ENCODE measurements at regions not wholly inside any gene's neighbourhood (a gene's known extent, or its start where the extent isn't known, plus 50 kb on each side); places are given as distances from the start of the nearest gene placed in this dataset.
"Not testable (repeated sequence)": the region's sequence is repeated elsewhere in the genome, so short reads cannot be mapped to it uniquely, and the experiment has no call there.

DNA sequence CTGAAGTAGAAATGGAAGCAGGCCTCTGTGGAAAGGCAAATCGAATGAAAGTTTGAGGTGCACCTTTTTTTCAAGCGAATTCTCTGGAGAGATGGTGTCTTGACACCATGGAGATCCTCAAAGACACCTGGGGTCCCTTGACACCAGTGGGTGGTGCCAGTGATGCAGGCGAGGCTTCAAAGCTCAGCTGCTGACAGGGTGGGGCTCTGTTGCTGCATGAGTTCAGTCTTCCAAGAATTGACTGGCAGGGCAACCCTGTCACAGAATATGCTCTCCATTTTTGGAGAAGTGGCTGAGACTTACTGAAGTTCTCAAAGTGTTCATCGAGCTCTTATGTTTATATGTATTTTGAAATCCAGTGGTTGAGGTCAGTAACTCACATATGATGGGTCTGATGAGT is 1741.6 kb downstream of the SPATA31A7 start:
- H3K9me3 Mint-ChIP-seq; H3K23me2 ChIP-seq (ENCODE audit: insufficient read length, low read depth, low read length, poor library complexity, severe bottlenecking); H3K27ac ChIP-seq (ENCODE audit: insufficient read length, low read depth, low read length); H3K4me3 Mint-ChIP-seq; H3K18ac ChIP-seq (ENCODE audit: insufficient read length, low read depth, low read length); H3K9me3 ChIP-seq (ENCODE audit: control insufficient read depth, low read depth, low read length); H4K8ac ChIP-seq (replicated peaks; ENCODE audit: insufficient read length, low read depth, low read length); H3K4ac ChIP-seq (ENCODE audit: low read depth, low read length); H4K20me1 ChIP-seq (ENCODE audit: control insufficient read depth, insufficient read depth, insufficient read length); H2BK12ac ChIP-seq (ENCODE audit: insufficient read length, low read depth, low read length); H2BK15ac ChIP-seq (ENCODE audit: low read depth, low read length); H3K36me3 Mint-ChIP-seq (ENCODE audit: insufficient read depth in 1 of 3, low read depth in 3 of 3); H2AK5ac ChIP-seq (ENCODE audit: insufficient read length, low read length); H4K91ac ChIP-seq (ENCODE audit: insufficient read length, low read depth, low read length); DNase-seq; H3K56ac ChIP-seq (ENCODE audit: insufficient read length, low read depth, low read length); H3T11ph ChIP-seq (ENCODE audit: low read length); H3K9ac ChIP-seq (ENCODE audit: extremely low read depth, insufficient read length, low read length); H3K4me1 Mint-ChIP-seq; H2BK120ac ChIP-seq (ENCODE audit: low read depth, low read length, poor library complexity, severe bottlenecking); H3K14ac ChIP-seq (ENCODE audit: insufficient read depth, low read length); H3K79me2 ChIP-seq (ENCODE audit: insufficient read depth, low read length); H3K79me1 ChIP-seq (ENCODE audit: insufficient read depth, low read depth, low read length, poor library complexity, severe bottlenecking); H3K27me3 ChIP-seq (ENCODE audit: insufficient read depth, low read length); H3K4me1 ChIP-seq (ENCODE audit: insufficient read depth, low read length); H3K23ac ChIP-seq (ENCODE audit: insufficient read length, low read depth, low read length); H2BK20ac ChIP-seq (ENCODE audit: low read depth, low read length, poor library complexity, severe bottlenecking); H2BK5ac ChIP-seq (ENCODE audit: insufficient read length, low read length); H2AFZ ChIP-seq (ENCODE audit: low read length); H3K27ac Mint-ChIP-seq; H3K27me3 Mint-ChIP-seq (ENCODE audit: low read depth); H4K5ac ChIP-seq (ENCODE audit: insufficient read length, low read depth, low read length); H3K4me2 ChIP-seq (ENCODE audit: insufficient read depth, insufficient read length, low read length): not testable (repeated sequence)
- no CpG with 5 or more reads among the region's 4 CpGs for WGBS (ENCODE audit: extremely low coverage, insufficient read length, low lambda C conversion rate)

- H3K79me2 ChIP-seq (ENCODE audit: insufficient read depth, low read length); H4K5ac ChIP-seq (ENCODE audit: insufficient read length, low read depth, low read length); H3K9me3 ChIP-seq (ENCODE audit: control insufficient read depth, low read depth, low read length); H3K18ac ChIP-seq (ENCODE audit: insufficient read length, low read depth, low read length); H3K23ac ChIP-seq (ENCODE audit: insufficient read length, low read depth, low read length); H4K20me1 ChIP-seq (ENCODE audit: control insufficient read depth, insufficient read depth, insufficient read length); H3K23me2 ChIP-seq (ENCODE audit: insufficient read length, low read depth, low read length, poor library complexity, severe bottlenecking); H3K4me3 Mint-ChIP-seq; H3K27ac ChIP-seq (ENCODE audit: insufficient read length, low read depth, low read length); H2BK20ac ChIP-seq (ENCODE audit: low read depth, low read length, poor library complexity, severe bottlenecking); H3K4ac ChIP-seq (ENCODE audit: low read depth, low read length); H3K27me3 Mint-ChIP-seq (ENCODE audit: low read depth); H3K14ac ChIP-seq (ENCODE audit: insufficient read depth, low read length); H2BK12ac ChIP-seq (ENCODE audit: insufficient read length, low read depth, low read length); H2BK5ac ChIP-seq (ENCODE audit: insufficient read length, low read length); H3K9ac ChIP-seq (ENCODE audit: extremely low read depth, insufficient read length, low read length); H3K4me1 Mint-ChIP-seq; H3K79me1 ChIP-seq (ENCODE audit: insufficient read depth, low read depth, low read length, poor library complexity, severe bottlenecking); H4K91ac ChIP-seq (ENCODE audit: insufficient read length, low read depth, low read length); H3K4me1 ChIP-seq (ENCODE audit: insufficient read depth, low read length); H2AK5ac ChIP-seq (ENCODE audit: insufficient read length, low read length); H3K36me3 Mint-ChIP-seq (ENCODE audit: insufficient read depth in 1 of 3, low read depth in 3 of 3); H3T11ph ChIP-seq (ENCODE audit: low read length); H4K8ac ChIP-seq (replicated peaks; ENCODE audit: insufficient read length, low read depth, low read length); H3K27ac Mint-ChIP-seq; H3K56ac ChIP-seq (ENCODE audit: insufficient read length, low read depth, low read length); H3K27me3 ChIP-seq (ENCODE audit: insufficient read depth, low read length); H2BK120ac ChIP-seq (ENCODE audit: low read depth, low read length, poor library complexity, severe bottlenecking); H3K4me2 ChIP-seq (ENCODE audit: insufficient read depth, insufficient read length, low read length); H2AFZ ChIP-seq (ENCODE audit: low read length); H3K9me3 Mint-ChIP-seq; DNase-seq; H2BK15ac ChIP-seq (ENCODE audit: low read depth, low read length): not testable (repeated sequence)
- WGBS (ENCODE audit: extremely low coverage, insufficient read length, low lambda C conversion rate) = no CpG with 5 or more reads among the region's 2 CpGs
These were observed 1763.0 kb downstream of the SPATA31A7 start for GRCh38 chr9:62952840-62953239.
